ENCODE measurements at regions not wholly inside any gene's neighbourhood (a gene's known extent, or its start where the extent isn't known, plus 50 kb on each side); places are given as distances from the start of the nearest gene placed in this dataset.

GRCh38 chr6:54028170-54028569, 83.1 kb upstream of the MLIP start:
- Histone ChIP-seq H4K20me1 (ENCODE audit: low read length) (no peaks in the 10 kb centered on the region), H3K9me2 (replicated peaks; ENCODE audit: low read length) (no peaks in the 10 kb centered on the region), H3K27me3 (ENCODE audit: low read length) (no peaks in the 10 kb centered on the region), H3K36me3 (ENCODE audit: low read depth, low read length) (no peaks in the 10 kb centered on the region), H3K27ac (ENCODE audit: low read length) (no peak overlapping the region), H3K4me3 (ENCODE audit: low read length) (no peak overlapping the region), H3K9ac (ENCODE audit: low read length) (no peak overlapping the region), H3K4me1 (ENCODE audit: insufficient read depth, low read length) (no peaks in the 10 kb centered on the region), H3F3A (ENCODE audit: low read length, unreplicated experiment) (no peaks in the 10 kb centered on the region), H3K9me3 (ENCODE audit: low read length) (no peaks in the 10 kb centered on the region), H3K4me2 (ENCODE audit: low read length) (no peak overlapping the region), H2AFZ (ENCODE audit: low read length) (no peak overlapping the region), H3K79me2 (ENCODE audit: low read length) (no peaks in the 10 kb centered on the region)
- TF ChIP-seq EZH2phosphoT487 (IDR thresholded peaks at IDR 0.05; ENCODE audit: borderline replicate concordance, low read length) (no peak), EZH2 (IDR thresholded peaks at IDR 0.05; ENCODE audit: low read length, unreplicated experiment) (no peak), CTCF (conservative IDR thresholded peaks at IDR 0.05; ENCODE audit: low read depth, low read length) (no peak)
- DNase-seq (no peak), ATAC-seq (no peak)
- no TSS peak for BruUV-seq (replicated peaks)
- intact Hi-C loops (cut with micrococcal nuclease), result no loop called here
- ChIA-PET POLR2A (ENCODE audit: unreplicated experiment) (no interaction called here), CTCF (no interaction called here)

DNA sequence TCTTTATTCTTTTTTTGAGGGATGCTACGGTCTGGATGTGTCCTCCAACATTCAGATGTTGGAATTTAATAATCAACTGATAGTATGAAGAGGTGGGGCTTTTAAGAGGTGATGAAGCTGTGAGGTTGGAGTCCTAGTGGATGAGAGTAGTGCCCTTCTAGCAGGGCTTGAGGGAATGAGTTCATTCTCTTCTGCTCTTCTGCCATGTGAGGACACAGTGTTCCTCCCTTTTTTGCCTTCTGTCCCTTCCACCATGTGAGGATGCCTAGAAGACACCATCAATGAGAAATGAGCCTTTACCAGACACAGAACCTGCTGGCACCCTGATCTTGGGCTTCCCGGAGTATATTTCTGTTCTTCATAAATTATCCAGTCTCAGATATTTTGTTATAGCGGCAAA, 82.1 kb upstream of the MLIP start:
- BruUV-seq (replicated peaks), result no TSS peak
- no peaks in the 10 kb centered on the region for H3K4me1 ChIP-seq (ENCODE audit: insufficient read depth, low read length)
- H3K27ac ChIP-seq (ENCODE audit: low read length), result no peak overlapping the region
- H3K36me3 ChIP-seq (ENCODE audit: low read depth, low read length), result no peaks in the 10 kb centered on the region
- ChIA-PET CTCF (no interaction called here), POLR2A (ENCODE audit: unreplicated experiment) (no interaction called here)
- no peaks in the 10 kb centered on the region for H3K79me2 ChIP-seq (ENCODE audit: low read length)
- no peak overlapping the region for H3K4me3 ChIP-seq (ENCODE audit: low read length)
- H3F3A ChIP-seq (ENCODE audit: low read length, unreplicated experiment), result no peaks in the 10 kb centered on the region
- H3K27me3 ChIP-seq (ENCODE audit: low read length), result no peaks in the 10 kb centered on the region
- no peaks in the 10 kb centered on the region for H3K9me3 ChIP-seq (ENCODE audit: low read length)
- no peak for ATAC-seq
- DNase-seq, result no peak
- no peak for TF ChIP-seq EZH2 (IDR thresholded peaks at IDR 0.05; ENCODE audit: low read length, unreplicated experiment)
- TF ChIP-seq EZH2phosphoT487 (IDR thresholded peaks at IDR 0.05; ENCODE audit: borderline replicate concordance, low read length), result no peak
- no peak for TF ChIP-seq CTCF (conservative IDR thresholded peaks at IDR 0.05; ENCODE audit: low read depth, low read length)
- no peaks in the 10 kb centered on the region for H4K20me1 ChIP-seq (ENCODE audit: low read length)
- H3K9me2 ChIP-seq (replicated peaks; ENCODE audit: low read length), result no peaks in the 10 kb centered on the region
- no peak overlapping the region for H3K4me2 ChIP-seq (ENCODE audit: low read length)
- no peak overlapping the region for H2AFZ ChIP-seq (ENCODE audit: low read length)
- intact Hi-C loops (cut with micrococcal nuclease), result no loop called here
- H3K9ac ChIP-seq (ENCODE audit: low read length), result no peak overlapping the region

DNA sequence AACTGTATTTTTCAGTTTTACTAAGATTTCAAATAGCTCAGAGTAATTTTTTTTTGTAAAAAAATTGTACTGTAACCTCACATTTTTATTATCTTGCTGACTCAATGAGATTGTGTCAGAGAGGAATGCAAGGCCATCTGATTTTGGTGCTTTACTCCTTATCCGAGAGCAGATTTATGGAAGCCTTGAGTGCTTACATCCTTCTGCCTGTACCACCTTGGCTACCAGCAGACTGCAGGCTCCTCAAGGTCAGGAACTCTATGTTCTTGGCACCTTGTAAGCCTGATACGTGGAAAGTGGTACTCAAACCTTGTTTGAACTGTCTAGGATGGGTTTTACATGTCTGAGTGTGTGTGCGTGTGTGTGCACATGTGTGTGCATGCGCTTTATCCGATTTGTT, 80.1 kb upstream of the MLIP start:
- BruUV-seq (replicated peaks), result no TSS peak
- CTCF ChIA-PET, result no interaction called here

More for the DNA sequence above, 80.1 kb upstream of the MLIP start:
- no peak overlapping the region for H3K9ac ChIP-seq (ENCODE audit: low read length)
- H3K9me2 ChIP-seq (replicated peaks; ENCODE audit: low read length), result no peaks in the 10 kb centered on the region
- POLR2A ChIA-PET (ENCODE audit: unreplicated experiment), result no interaction called here
- no peaks in the 10 kb centered on the region for H3K79me2 ChIP-seq (ENCODE audit: low read length)
- H3K4me2 ChIP-seq (ENCODE audit: low read length), result no peak overlapping the region
- no peak for DNase-seq
- no peak for ATAC-seq
- H3K9me3 ChIP-seq (ENCODE audit: low read length), result no peaks in the 10 kb centered on the region
- no peak overlapping the region for H3K27ac ChIP-seq (ENCODE audit: low read length)
- H3K4me1 ChIP-seq (ENCODE audit: insufficient read depth, low read length), result no peaks in the 10 kb centered on the region
- H3K27me3 ChIP-seq (ENCODE audit: low read length), result no peaks in the 10 kb centered on the region
- no peak for TF ChIP-seq EZH2phosphoT487 (IDR thresholded peaks at IDR 0.05; ENCODE audit: borderline replicate concordance, low read length)
- no peak overlapping the region for H2AFZ ChIP-seq (ENCODE audit: low read length)
- no peaks in the 10 kb centered on the region for H3F3A ChIP-seq (ENCODE audit: low read length, unreplicated experiment)
- H4K20me1 ChIP-seq (ENCODE audit: low read length), result no peaks in the 10 kb centered on the region
- intact Hi-C loops (cut with micrococcal nuclease), result no loop called here
- H3K4me3 ChIP-seq (ENCODE audit: low read length), result no peak overlapping the region
- no peaks in the 10 kb centered on the region for H3K36me3 ChIP-seq (ENCODE audit: low read depth, low read length)

Data from PC-3 (cell line).